ENCODE measurements at regions not wholly inside any gene's neighbourhood (a gene's known extent, or its start where the extent isn't known, plus 50 kb on each side); places are given as distances from the start of the nearest gene placed in this dataset.

- Histone ChIP-seq H3K4me3 (replicated peaks in 1 of 3; ENCODE audit: low read depth in 2 of 3, low read length in 3 of 3) (no peak overlapping the region), H3K27ac (ENCODE audit: low read depth in 1 of 2, low read length in 2 of 2) (no peak overlapping the region), H4K20me1 (ENCODE audit: insufficient read depth, low read length) (no peaks in the 10 kb centered on the region), H3K36me3 (replicated peaks in 1 of 2; ENCODE audit: control insufficient read depth in 1 of 2, insufficient read depth in 2 of 2, low read length in 2 of 2) (no peaks in the 10 kb centered on the region), H3K9ac (ENCODE audit: insufficient read depth, low read length, poor library complexity, severe bottlenecking) (no peak overlapping the region), H3K4me2 (replicated peaks; ENCODE audit: extremely low read depth, low read length, poor library complexity, severe bottlenecking) (no peak overlapping the region), H3K4me1 (ENCODE audit: control insufficient read depth in 1 of 2, insufficient read depth in 2 of 2, low read length in 2 of 2) (no peaks in the 10 kb centered on the region), H2AFZ (ENCODE audit: insufficient read depth, low read depth, low read length, poor library complexity, severe bottlenecking) (no peak overlapping the region), H3K27me3 (ENCODE audit: control insufficient read depth in 2 of 2, insufficient read depth in 2 of 2, low read length in 2 of 2) (no peaks in the 10 kb centered on the region), H3K9me3 (replicated peaks in 1 of 2; ENCODE audit: control insufficient read depth in 1 of 2, insufficient read depth in 1 of 2, low read length in 2 of 2) (no peaks in the 10 kb centered on the region), H3K79me2 (ENCODE audit: insufficient read depth, low read length) (no peaks in the 10 kb centered on the region)
- no peaks in the 10 kb centered on the region for H3K36me3 Mint-ChIP-seq
- intact Hi-C loops (cut with micrococcal nuclease) = no loop called here
- no peak overlapping the region for H3K4me3 Mint-ChIP-seq
- no peak for TF ChIP-seq CTCF (IDR thresholded peaks at IDR 0.05)
- H3K27me3 Mint-ChIP-seq (ENCODE audit: low read depth in 3 of 3) = peaks cover 0 to 4% (median 0%) of the 10 kb centered on the region in 3 donors
- H3K27ac Mint-ChIP-seq = no peak overlapping the region
- no peak for DNase-seq
- H3K4me1 Mint-ChIP-seq = no peaks in the 10 kb centered on the region
- 100% methylated on average over 1 of the region's 2 CpGs for WGBS (ENCODE audit: insufficient coverage)
- peaks cover 1 to 10% (median 4%) of the 10 kb centered on the region in 7 donors for H3K9me3 Mint-ChIP-seq
These were observed 87.6 kb upstream of the ADCY1 start for GRCh38 chr7:45486575-45486974.

GRCh38 chr7:45494885-45495284 lies 79.3 kb upstream of the ADCY1 start:
- Histone ChIP-seq H3K9me3 (replicated peaks in 1 of 2; ENCODE audit: control insufficient read depth in 1 of 2, insufficient read depth in 1 of 2, low read length in 2 of 2) (peaks cover 0 to 11% of the 10 kb centered on the region in 2 donors), H3K9ac (ENCODE audit: insufficient read depth, low read length, poor library complexity, severe bottlenecking) (no peak overlapping the region), H3K27me3 (ENCODE audit: control insufficient read depth in 2 of 2, insufficient read depth in 2 of 2, low read length in 2 of 2) (no peaks in the 10 kb centered on the region), H3K4me3 (replicated peaks in 1 of 3; ENCODE audit: low read depth in 2 of 3, low read length in 3 of 3) (no peak overlapping the region), H3K36me3 (replicated peaks in 1 of 2; ENCODE audit: control insufficient read depth in 1 of 2, insufficient read depth in 2 of 2, low read length in 2 of 2) (no peaks in the 10 kb centered on the region), H3K4me1 (ENCODE audit: control insufficient read depth in 1 of 2, insufficient read depth in 2 of 2, low read length in 2 of 2) (no peaks in the 10 kb centered on the region), H3K79me2 (ENCODE audit: insufficient read depth, low read length) (no peaks in the 10 kb centered on the region), H4K20me1 (ENCODE audit: insufficient read depth, low read length) (no peaks in the 10 kb centered on the region), H2AFZ (ENCODE audit: insufficient read depth, low read depth, low read length, poor library complexity, severe bottlenecking) (no peak overlapping the region), H3K4me2 (replicated peaks; ENCODE audit: extremely low read depth, low read length, poor library complexity, severe bottlenecking) (no peak overlapping the region), H3K27ac (ENCODE audit: low read depth in 1 of 2, low read length in 2 of 2) (no peak overlapping the region)
- DNase-seq = no peak
- Mint-ChIP-seq H3K36me3 (no peaks in the 10 kb centered on the region), H3K9me3 (peaks cover 6 to 17% (median 11%) of the 10 kb centered on the region in 7 donors), H3K4me1 (no peaks in the 10 kb centered on the region), H3K4me3 (no peak overlapping the region), H3K27ac (no peak overlapping the region), H3K27me3 (ENCODE audit: low read depth in 3 of 3) (peaks cover 0 to 6% (median 5%) of the 10 kb centered on the region in 3 donors)
- 83% methylated on average over 7 of the region's 7 CpGs for WGBS (ENCODE audit: insufficient coverage)
- intact Hi-C loops (cut with micrococcal nuclease) = no loop called here
- no peak for TF ChIP-seq CTCF (IDR thresholded peaks at IDR 0.05)
